ENCODE measurements at regions not wholly inside any gene's neighbourhood (a gene's known extent, or its start where the extent isn't known, plus 50 kb on each side); places are given as distances from the start of the nearest gene placed in this dataset.

GRCh38 chr2:125296742-125297141 is 1271.7 kb downstream of the CNTNAP5 start:
- TF ChIP-seq CTCF (IDR thresholded peaks at IDR 0.05) (no peak), POLR2A (IDR thresholded peaks at IDR 0.05) (no peak)
